ENCODE measurements at regions not wholly inside any gene's neighbourhood (a gene's known extent, or its start where the extent isn't known, plus 50 kb on each side); places are given as distances from the start of the nearest gene placed in this dataset.

- intact Hi-C loops (cut with DNase I) = no loop called here
- no peak for DNase-seq (ENCODE audit: low spot score)
Observed at GRCh38 chr20:7829031-7829430, 111.2 kb downstream of the HAO1 start.

GRCh38 chr20:7829776-7830175 lies 110.5 kb downstream of the HAO1 start:
- intact Hi-C loops (cut with DNase I) = loop anchor here in 1 of 2 donors (5.0 kb wide), 1 partner anchor 312 kb away; no protein-coding TSS in a partner anchor
- no peak for DNase-seq (ENCODE audit: low spot score)

Small RNA genes in the stretch of these regions (microRNA-seq; reads per million reads assigned to microRNA genes)
- gene MIR8062 (ENCODE audit: borderline microRNAs expressed in 2 of 2) = 0 reads per million in 2 donors

All from posterior vena cava (tissue), 2 donors.